H9 (cell line): ENCODE measurements at regions not wholly inside any gene's neighbourhood (a gene's known extent, or its start where the extent isn't known, plus 50 kb on each side); places are given as distances from the start of the nearest gene placed in this dataset.

Experiments used
- DNase-seq: peaks from one replicate; pipeline ENCODE4 v3.0.0-alpha.2; 2017
- H2AFZ ChIP-seq: one replicate; pipeline ENCODE4 v1.6.1; 2013; ENCODE audit warnings: mild to moderate bottlenecking, low read length, control low read depth, moderate library complexity
- H2AK5ac ChIP-seq: 2 replicates; pipeline ENCODE4 v1.6.1; 2013; ENCODE audit warnings: low read length, control low read depth, mixed read lengths; ENCODE audit not compliant: insufficient read length
- H2BK120ac ChIP-seq: one replicate; pipeline ENCODE4 v1.6.1; 2013; ENCODE audit warnings: low read depth, mild to moderate bottlenecking, low read length, control low read depth, inconsistent platforms; ENCODE audit not compliant: poor library complexity, severe bottlenecking
- H2BK12ac ChIP-seq: 2 replicates; pipeline ENCODE4 v1.6.1; 2013; ENCODE audit warnings: low read length, control low read depth, mixed read lengths, low read depth; ENCODE audit not compliant: insufficient read length
- H2BK15ac ChIP-seq: 2 replicates; pipeline ENCODE4 v1.6.1; 2013; ENCODE audit warnings: low read depth, low read length, control low read depth
- H2BK20ac ChIP-seq: one replicate; pipeline ENCODE4 v1.6.1; 2013; ENCODE audit warnings: low read depth, mild to moderate bottlenecking, low read length, control low read depth, inconsistent platforms; ENCODE audit not compliant: poor library complexity, severe bottlenecking
- H2BK5ac ChIP-seq: 2 replicates; pipeline ENCODE4 v1.6.1; 2013; ENCODE audit warnings: low read length, control low read depth, mixed read lengths; ENCODE audit not compliant: insufficient read length
- H3K14ac ChIP-seq: 2 replicates; pipeline ENCODE4 v1.6.1; 2013; ENCODE audit warnings: low read length, control low read depth; ENCODE audit not compliant: insufficient read depth
- H3K18ac ChIP-seq: 2 replicates; pipeline ENCODE4 v1.6.1; 2013; ENCODE audit warnings: low read depth, mild to moderate bottlenecking, mixed read lengths, low read length, control low read depth; ENCODE audit not compliant: insufficient read length
- H3K23ac ChIP-seq: 2 replicates; pipeline ENCODE4 v1.6.1; 2013; ENCODE audit warnings: low read length, control low read depth, mixed read lengths, low read depth; ENCODE audit not compliant: insufficient read length
- H3K23me2 ChIP-seq: 2 replicates; pipeline ENCODE4 v1.6.1; 2013; ENCODE audit warnings: low read depth, mild to moderate bottlenecking, mixed read lengths, low read length, control low read depth; ENCODE audit not compliant: insufficient read length, poor library complexity, severe bottlenecking
- H3K27ac ChIP-seq: 2 replicates; pipeline ENCODE4 v1.5.1; 2013; ENCODE audit warnings: low read length, control low read depth, mixed read lengths, low read depth; ENCODE audit not compliant: insufficient read length
- H3K27me3 ChIP-seq: 2 replicates; pipeline ENCODE4 v1.6.1; 2013; ENCODE audit warnings: low read length, control low read depth, inconsistent platforms; ENCODE audit not compliant: insufficient read depth
- H3K4ac ChIP-seq: 2 replicates; pipeline ENCODE4 v1.6.1; 2013; ENCODE audit warnings: low read depth, mild to moderate bottlenecking, control low read depth, inconsistent platforms, low read length, moderate library complexity
- H3K4me1 ChIP-seq: 2 replicates; pipeline ENCODE4 v1.6.1; 2013; ENCODE audit warnings: low read length, control low read depth, inconsistent platforms; ENCODE audit not compliant: insufficient read depth
- H3K4me2 ChIP-seq: 2 replicates; pipeline ENCODE4 v1.6.1; 2013; ENCODE audit warnings: low read length, control low read depth, mixed read lengths; ENCODE audit not compliant: insufficient read length, insufficient read depth
- H3K56ac ChIP-seq: 2 replicates; pipeline ENCODE4 v1.6.1; 2013; ENCODE audit warnings: low read depth, mild to moderate bottlenecking, mixed read lengths, low read length, control low read depth; ENCODE audit not compliant: insufficient read length
- H3K79me1 ChIP-seq: 2 replicates; pipeline ENCODE4 v1.6.1; 2013; ENCODE audit warnings: low read depth, mild to moderate bottlenecking, moderate library complexity, low read length, control low read depth, inconsistent platforms; ENCODE audit not compliant: insufficient read depth, poor library complexity, severe bottlenecking
- H3K79me2 ChIP-seq: 2 replicates; pipeline ENCODE4 v1.6.1; 2013; ENCODE audit warnings: low read length, control low read depth, inconsistent platforms; ENCODE audit not compliant: insufficient read depth
- H3K9ac ChIP-seq: 2 replicates; pipeline ENCODE4 v1.6.1; 2013; ENCODE audit warnings: low read length, control low read depth, mixed read lengths; ENCODE audit not compliant: insufficient read length; ENCODE audit errors: extremely low read depth
- H3K9me3 ChIP-seq: one replicate; pipeline ENCODE4 v1.6.1; 2013; ENCODE audit warnings: low read depth, low read length, inconsistent platforms; ENCODE audit not compliant: control insufficient read depth
- H3T11ph ChIP-seq: one replicate; pipeline ENCODE4 v1.6.1; 2013; ENCODE audit warnings: mild to moderate bottlenecking, low read length, control low read depth, inconsistent platforms
- H4K20me1 ChIP-seq: one replicate; pipeline ENCODE4 v1.6.1; 2013; ENCODE audit not compliant: control insufficient read depth, insufficient read length, insufficient read depth
- H4K5ac ChIP-seq: 2 replicates; pipeline ENCODE4 v1.6.1; 2013; ENCODE audit warnings: low read depth, mild to moderate bottlenecking, mixed read lengths, low read length, control low read depth; ENCODE audit not compliant: insufficient read length
- H4K8ac ChIP-seq: replicated peaks from 2 replicates; pipeline ENCODE4 v1.6.1; 2013; ENCODE audit warnings: low read length, control low read depth, mixed read lengths, low read depth; ENCODE audit not compliant: insufficient read length
- H4K91ac ChIP-seq: 2 replicates; pipeline ENCODE4 v1.6.1; 2013; ENCODE audit warnings: low read depth, mild to moderate bottlenecking, moderate library complexity, mixed read lengths, low read length, control low read depth; ENCODE audit not compliant: insufficient read length
- H3K27ac Mint-ChIP-seq, 3 experiments: 2 replicates in 2 of 3; 3 replicates in 1 of 3; pipeline ENCODE4 v1.8.0; 2020 to 2021; ENCODE audit warnings: mixed read lengths in 3 of 3, mild to moderate bottlenecking in 1 of 3, moderate library complexity in 1 of 3
- H3K27me3 Mint-ChIP-seq: 2 replicates; pipeline ENCODE4 v1.8.0; 2021; ENCODE audit warnings: low read depth, mild to moderate bottlenecking, moderate library complexity, mixed read lengths
- H3K36me3 Mint-ChIP-seq, 3 experiments: 2 replicates in 2 of 3; 3 replicates in 1 of 3; pipeline ENCODE4 v1.8.0; 2020 to 2021; ENCODE audit warnings: low read depth in 3 of 3, mixed read lengths in 3 of 3; ENCODE audit not compliant: insufficient read depth in 1 of 3
- H3K4me1 Mint-ChIP-seq, 2 experiments: 2 replicates each; pipeline ENCODE4 v1.8.0; 2020; ENCODE audit warnings: mixed read lengths in 2 of 2
- H3K4me3 Mint-ChIP-seq, 2 experiments: 2 replicates in 1 of 2; 3 replicates in 1 of 2; pipeline ENCODE4 v1.8.0; 2020 to 2021; ENCODE audit warnings: mild to moderate bottlenecking in 2 of 2, mixed read lengths in 2 of 2, moderate library complexity in 1 of 2
- H3K9me3 Mint-ChIP-seq, 2 experiments: 2 replicates in 1 of 2; 3 replicates in 1 of 2; pipeline ENCODE4 v1.8.0; 2020; ENCODE audit warnings: mild to moderate bottlenecking in 2 of 2, mixed read lengths in 2 of 2, moderate library complexity in 1 of 2
- WGBS: extraction: QIAGEN DNeasy Blood & Tissue Kit; methylation state at CpG from one replicate; pipeline ENCODE4 v1.1.7; 2013; ENCODE audit warnings: missing lambda C conversion rate, low lambda C conversion rate, mixed read lengths; ENCODE audit not compliant: insufficient read length; ENCODE audit errors: extremely low coverage; 5-methylcytosine and 5-hydroxymethylcytosine counted together
- TF ChIP-seq, protein P1 (sequence below): fragments of 200-600 bp; sonication (generic); conservative IDR thresholded peaks from 3 replicates; pipeline ENCODE4 v1.8.0; 2021; ENCODE audit warnings: antibody characterized with exemption, mild to moderate bottlenecking

GRCh38 chr1:219387211-219387610 is 213.5 kb downstream of the LYPLAL1 start:
- Mint-ChIP-seq H3K27ac (no peak overlapping the region; a peak in 1 of 7 replicates), H3K4me1 (0 out of 4 replicates have a peak, but pooled peaks cover 2 to 6% of the 10 kb centered on the region in 2 experiments), H3K36me3 (no peaks in the 10 kb centered on the region), H3K9me3 (no peaks in the 10 kb centered on the region), H3K4me3 (no peak overlapping the region), H3K27me3 (no peaks in the 10 kb centered on the region)
- H4K91ac ChIP-seq = no peak overlapping the region
- H2BK20ac ChIP-seq = no peak overlapping the region
- H4K20me1 ChIP-seq = no peaks in the 10 kb centered on the region
- no peak overlapping the region for H2BK120ac ChIP-seq
- no peak overlapping the region for H2BK5ac ChIP-seq
- H3K27me3 ChIP-seq = no peaks in the 10 kb centered on the region
- no peak overlapping the region for H3K14ac ChIP-seq
- no peak overlapping the region for H4K8ac ChIP-seq
- H3K4me2 ChIP-seq = no peak overlapping the region
- no CpG with 5 or more reads among the region's 1 CpG for WGBS
- H3K4me1 ChIP-seq = no peaks in the 10 kb centered on the region
- H3K79me1 ChIP-seq = no peaks in the 10 kb centered on the region
- no peaks in the 10 kb centered on the region for H3K23me2 ChIP-seq
- no peak overlapping the region for H2BK15ac ChIP-seq
- H2AFZ ChIP-seq = no peak overlapping the region
- H3K56ac ChIP-seq = no peak overlapping the region
- no peak overlapping the region for H2AK5ac ChIP-seq
- H3K23ac ChIP-seq = no peak overlapping the region
- no peak overlapping the region for H3K27ac ChIP-seq
- TF ChIP-seq, protein P1, sequence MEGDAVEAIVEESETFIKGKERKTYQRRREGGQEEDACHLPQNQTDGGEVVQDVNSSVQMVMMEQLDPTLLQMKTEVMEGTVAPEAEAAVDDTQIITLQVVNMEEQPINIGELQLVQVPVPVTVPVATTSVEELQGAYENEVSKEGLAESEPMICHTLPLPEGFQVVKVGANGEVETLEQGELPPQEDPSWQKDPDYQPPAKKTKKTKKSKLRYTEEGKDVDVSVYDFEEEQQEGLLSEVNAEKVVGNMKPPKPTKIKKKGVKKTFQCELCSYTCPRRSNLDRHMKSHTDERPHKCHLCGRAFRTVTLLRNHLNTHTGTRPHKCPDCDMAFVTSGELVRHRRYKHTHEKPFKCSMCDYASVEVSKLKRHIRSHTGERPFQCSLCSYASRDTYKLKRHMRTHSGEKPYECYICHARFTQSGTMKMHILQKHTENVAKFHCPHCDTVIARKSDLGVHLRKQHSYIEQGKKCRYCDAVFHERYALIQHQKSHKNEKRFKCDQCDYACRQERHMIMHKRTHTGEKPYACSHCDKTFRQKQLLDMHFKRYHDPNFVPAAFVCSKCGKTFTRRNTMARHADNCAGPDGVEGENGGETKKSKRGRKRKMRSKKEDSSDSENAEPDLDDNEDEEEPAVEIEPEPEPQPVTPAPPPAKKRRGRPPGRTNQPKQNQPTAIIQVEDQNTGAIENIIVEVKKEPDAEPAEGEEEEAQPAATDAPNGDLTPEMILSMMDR = no peak
- no peaks in the 10 kb centered on the region for H3K9me3 ChIP-seq
- H3K18ac ChIP-seq = no peak overlapping the region
- H3T11ph ChIP-seq = no peak overlapping the region
- no peak overlapping the region for H4K5ac ChIP-seq
- H3K79me2 ChIP-seq = no peaks in the 10 kb centered on the region
- no peak overlapping the region for H3K4ac ChIP-seq
- no peak overlapping the region for H2BK12ac ChIP-seq
- no peak overlapping the region for H3K9ac ChIP-seq
- no peak for DNase-seq
